Activated T-cell treated with anti-CD3 and anti-CD28 coated beads, Interleukin-2, amount 50 U/mL, for 48 hours (primary cell): ENCODE measurements at regions not wholly inside any gene's neighbourhood (a gene's known extent, or its start where the extent isn't known, plus 50 kb on each side); places are given as distances from the start of the nearest gene placed in this dataset.
"Not testable (repeated sequence)": the region's sequence is repeated elsewhere in the genome, so short reads cannot be mapped to it uniquely, and the experiment has no call there.

Experiments used
- DNase-seq, 2 experiments: peaks; one replicate each; pipeline ENCODE4 v3.0.0-alpha.2; 2020

- no peak for DNase-seq
Measured at GRCh38 chr12:92417373-92417772, 271.7 kb upstream of the BTG1 start.

GRCh38 chr12:92416385-92416812 is 270.8 kb upstream of the BTG1 start:
- DNase-seq, result no peak

GRCh38 chr12:92414170-92415070 is 268.8 kb upstream of the BTG1 start:
- DNase-seq, result no peak

GRCh38 chr12:92413286-92413685 is 267.6 kb upstream of the BTG1 start:
- DNase-seq, result no peak

GRCh38 chr12:92412856-92413255 is 267.2 kb upstream of the BTG1 start:
- DNase-seq, result no peak

- DNase-seq, result no peak
Measured at GRCh38 chr12:92411687-92412086, 266.0 kb upstream of the BTG1 start.

GRCh38 chr12:92408072-92408900 is 262.6 kb upstream of the BTG1 start:
- DNase-seq, result peak; percentile 67 to 69

- not testable (repeated sequence) for DNase-seq
Measured at GRCh38 chr12:92406404-92407070, 260.9 kb upstream of the BTG1 start.

GRCh38 chr12:92405801-92406251 is 260.2 kb upstream of the BTG1 start:
- DNase-seq, result peak; percentile 60 to 64

GRCh38 chr12:92404921-92405320 is 259.3 kb upstream of the BTG1 start:
- DNase-seq, result no peak

GRCh38 chr12:92404259-92404894 is 258.7 kb upstream of the BTG1 start:
- no peak for DNase-seq

GRCh38 chr12:92403210-92404175 is 257.8 kb upstream of the BTG1 start:
- peak in 1 of 2 experiments; percentile 51 for DNase-seq

GRCh38 chr12:92402415-92402814 is 256.8 kb upstream of the BTG1 start:
- DNase-seq, result no peak

- peak in 1 of 2 experiments; percentile 51 for DNase-seq
Measured at GRCh38 chr12:92400006-92400405, 254.4 kb upstream of the BTG1 start.

GRCh38 chr12:92398565-92399309 is 253.1 kb upstream of the BTG1 start:
- peak in 1 of 2 experiments; percentile 44 for DNase-seq

GRCh38 chr12:92396647-92397252 is 251.1 kb upstream of the BTG1 start:
- peak in 1 of 2 experiments; percentile 39 for DNase-seq

GRCh38 chr12:92395322-92395721 is 249.7 kb upstream of the BTG1 start:
- DNase-seq, result no peak

GRCh38 chr12:92394895-92395294 is 249.2 kb upstream of the BTG1 start:
- DNase-seq, result no peak

- DNase-seq, result peak in 1 of 2 experiments; percentile 42
Measured at GRCh38 chr12:92393504-92393903, 247.9 kb upstream of the BTG1 start.

GRCh38 chr12:92391726-92392125 is 246.1 kb upstream of the BTG1 start:
- DNase-seq, result peak in 1 of 2 experiments; percentile 19
